GM10248 (cell line): ENCODE measurements at regions not wholly inside any gene's neighbourhood (a gene's known extent, or its start where the extent isn't known, plus 50 kb on each side); places are given as distances from the start of the nearest gene placed in this dataset.
"Not testable (repeated sequence)": the region's sequence is repeated elsewhere in the genome, so short reads cannot be mapped to it uniquely, and the experiment has no call there.

Experiments used
- CTCF ChIA-PET: fragments of 300-600 bp; sonication (Branson Sonifier 250); formaldehyde crosslinking; extraction: SDS; loops from one replicate; lab custom pipeline; 2021; ENCODE audit warnings: antibody characterized with exemption; lab: Yijun Ruan, JAX
- POLR2A ChIA-PET: fragments of 350-650 bp; sonication (Branson Sonifier 250); formaldehyde crosslinking; extraction: SDS; loops from one replicate; lab custom pipeline; 2020; ENCODE audit warnings: antibody characterized with exemption; lab: Yijun Ruan, JAX
- DNase-seq: peaks from one replicate; pipeline ENCODE4 v3.0.0; 2012; ENCODE audit errors: extremely low spot score
- CTCF ChIP-seq: IDR thresholded peaks from 2 replicates; pipeline ENCODE4 v1.5.1; 2012; ENCODE audit warnings: mild to moderate bottlenecking, low read depth; ENCODE audit errors: extremely low read depth, missing control alignments, control extremely low read depth

- DNase-seq = no peak
- no peak for TF ChIP-seq CTCF
Observed at GRCh38 chr18:14285053-14285452, 152.8 kb upstream of the ZNF519 start.

GRCh38 chr18:14275391-14275790 lies 143.2 kb upstream of the ZNF519 start:
- POLR2A ChIA-PET, DNase-seq, CTCF ChIA-PET: not testable (repeated sequence)

More at GRCh38 chr18:14285053-14285452, 152.8 kb upstream of the ZNF519 start:
- ChIA-PET CTCF (no interaction called here), POLR2A (no interaction called here)

- CTCF ChIA-PET, DNase-seq, POLR2A ChIA-PET: not testable (repeated sequence)
Observed at GRCh38 chr18:14265637-14266410, 133.6 kb upstream of the ZNF519 start.

- CTCF ChIA-PET, POLR2A ChIA-PET, DNase-seq: not testable (repeated sequence)
Observed at GRCh38 chr18:14262786-14263185, 130.6 kb upstream of the ZNF519 start.

GRCh38 chr18:14250084-14250677 lies 117.9 kb upstream of the ZNF519 start:
- POLR2A ChIA-PET, DNase-seq, CTCF ChIA-PET: not testable (repeated sequence)

- CTCF ChIA-PET, POLR2A ChIA-PET, DNase-seq: not testable (repeated sequence)
Observed at GRCh38 chr18:14239224-14239623, 107.0 kb upstream of the ZNF519 start.

- DNase-seq = not testable (repeated sequence)
Observed at GRCh38 chr18:14236356-14237048, 104.3 kb upstream of the ZNF519 start.

GRCh38 chr18:14225286-14225679 lies 93.0 kb upstream of the ZNF519 start:
- POLR2A ChIA-PET, CTCF ChIA-PET, DNase-seq: not testable (repeated sequence)

More at GRCh38 chr18:14236356-14237048, 104.3 kb upstream of the ZNF519 start:
- POLR2A ChIA-PET, CTCF ChIA-PET: not testable (repeated sequence)

GRCh38 chr18:14224551-14225285 lies 92.5 kb upstream of the ZNF519 start:
- CTCF ChIA-PET, DNase-seq, POLR2A ChIA-PET: not testable (repeated sequence)

GRCh38 chr18:14223919-14224318 lies 91.7 kb upstream of the ZNF519 start:
- POLR2A ChIA-PET, CTCF ChIA-PET, DNase-seq: not testable (repeated sequence)

GRCh38 chr18:14223231-14223822 lies 91.1 kb upstream of the ZNF519 start:
- CTCF ChIA-PET = not testable (repeated sequence)

GRCh38 chr18:14222354-14223221 lies 90.4 kb upstream of the ZNF519 start:
- POLR2A ChIA-PET, CTCF ChIA-PET, DNase-seq: not testable (repeated sequence)

More at GRCh38 chr18:14223231-14223822, 91.1 kb upstream of the ZNF519 start:
- DNase-seq, POLR2A ChIA-PET: not testable (repeated sequence)
